GM19193 (cell line): ENCODE measurements at regions not wholly inside any gene's neighbourhood (a gene's known extent, or its start where the extent isn't known, plus 50 kb on each side); places are given as distances from the start of the nearest gene placed in this dataset.

Source experiments
- POLR2A ChIP-seq: IDR thresholded peaks from 4 replicates; pipeline ENCODE4 v1.6.1; 2011; ENCODE audit not compliant: insufficient read depth, insufficient read length; ENCODE audit errors: extremely low read depth

DNA sequence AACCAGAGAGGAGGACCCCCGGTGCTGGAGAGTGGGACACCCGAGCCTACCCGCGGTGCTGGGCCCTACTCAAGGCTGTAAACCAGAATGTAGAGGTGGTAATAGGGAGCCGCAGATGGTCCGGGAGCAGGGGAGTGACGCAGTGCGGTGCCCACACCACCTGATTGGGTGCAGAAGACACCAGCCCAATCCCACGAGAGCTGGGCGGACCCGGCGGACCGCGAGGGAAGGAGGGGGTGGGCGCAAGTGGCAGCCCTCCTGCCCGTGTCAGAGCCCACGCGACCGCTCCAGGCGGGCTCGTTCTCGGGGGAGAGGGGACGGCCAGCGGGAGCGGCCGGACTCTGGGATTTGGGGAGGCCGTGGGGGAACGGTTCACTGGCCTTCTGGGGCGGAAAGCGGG lies 71.2 kb downstream of the C9orf50 start:
- no peak for TF ChIP-seq POLR2A

DNA sequence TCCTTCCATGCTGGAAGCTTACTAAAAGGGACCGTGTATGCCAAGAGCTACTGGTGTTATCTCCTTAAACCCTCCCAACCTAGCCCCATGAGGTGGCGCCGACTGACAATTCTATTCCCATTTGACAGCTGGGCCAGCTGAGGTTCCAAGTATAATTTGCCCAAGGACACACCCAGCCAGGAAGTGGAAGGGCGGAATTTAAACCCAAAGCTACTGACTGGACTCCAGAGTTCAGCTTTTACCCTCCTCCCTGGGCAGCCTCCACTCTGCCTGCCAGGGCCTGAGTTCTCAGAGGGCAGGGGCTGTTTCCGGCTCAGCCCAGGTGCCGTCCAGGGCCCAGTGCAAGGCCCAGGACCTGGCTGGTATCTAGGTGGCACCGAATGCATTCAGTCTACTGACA lies 71.8 kb downstream of the C9orf50 start:
- no peak for TF ChIP-seq POLR2A

DNA sequence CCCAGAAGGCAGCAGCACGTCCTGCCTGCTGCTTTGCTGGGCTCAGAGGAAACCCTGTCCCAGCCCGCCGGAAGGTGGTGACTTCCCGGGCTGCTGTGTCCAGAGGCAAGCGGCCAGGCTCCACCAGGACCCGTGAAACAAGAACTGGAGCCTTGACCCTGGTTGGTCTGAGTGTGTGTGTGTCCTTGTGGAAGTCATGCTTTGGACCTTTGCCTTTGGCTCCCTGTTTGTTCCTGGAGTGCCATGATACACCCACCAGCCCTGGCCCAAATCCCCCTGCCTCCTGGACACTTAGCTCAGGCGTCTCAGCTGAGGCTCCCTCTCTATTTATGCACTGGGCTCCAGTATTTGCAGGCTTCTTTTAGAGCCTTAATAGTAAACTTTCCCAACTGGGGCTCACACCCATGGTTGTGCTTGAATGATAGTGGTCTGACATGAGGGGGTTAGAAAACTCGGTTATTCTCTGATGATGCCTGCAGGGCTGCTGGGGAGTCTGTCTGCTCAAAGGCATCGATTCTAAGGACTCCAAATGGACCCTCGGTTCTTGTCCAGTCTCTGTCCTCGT lies 72.2 kb downstream of the C9orf50 start:
- no peak for TF ChIP-seq POLR2A

DNA sequence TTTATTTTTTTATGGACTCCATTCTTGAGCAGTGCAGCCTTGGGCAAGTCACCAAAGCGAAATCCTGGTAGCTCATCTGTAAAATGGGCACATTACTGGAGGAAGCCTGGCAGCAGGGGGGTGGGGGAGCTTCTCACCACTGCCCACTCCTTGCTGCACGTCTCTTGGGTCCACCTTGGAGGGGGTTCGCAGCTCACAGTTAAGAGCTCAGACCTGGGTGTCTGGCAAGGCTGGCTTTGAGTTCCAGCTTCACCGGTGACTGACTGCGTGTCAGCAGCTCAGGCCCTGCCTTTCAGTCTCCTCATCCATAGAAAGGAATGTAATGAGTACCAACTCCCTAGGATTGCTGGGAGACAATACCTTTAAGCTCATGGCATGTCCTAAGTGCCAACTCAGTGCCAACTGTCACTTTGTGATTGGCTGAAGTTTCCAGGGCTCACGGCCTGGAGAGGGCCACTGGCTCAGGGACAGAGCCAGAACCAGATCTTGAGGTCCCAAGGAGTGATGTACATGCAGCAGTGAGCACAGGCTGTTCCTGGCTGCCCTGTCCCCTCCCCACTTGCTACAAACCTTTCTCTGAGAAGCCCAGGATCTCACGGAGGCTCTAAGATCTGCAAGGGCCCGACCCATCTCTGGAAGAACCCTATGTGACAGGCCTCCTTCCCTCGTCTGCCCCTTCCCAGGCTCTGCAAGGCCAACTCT lies 72.9 kb downstream of the C9orf50 start:
- TF ChIP-seq POLR2A = no peak

DNA sequence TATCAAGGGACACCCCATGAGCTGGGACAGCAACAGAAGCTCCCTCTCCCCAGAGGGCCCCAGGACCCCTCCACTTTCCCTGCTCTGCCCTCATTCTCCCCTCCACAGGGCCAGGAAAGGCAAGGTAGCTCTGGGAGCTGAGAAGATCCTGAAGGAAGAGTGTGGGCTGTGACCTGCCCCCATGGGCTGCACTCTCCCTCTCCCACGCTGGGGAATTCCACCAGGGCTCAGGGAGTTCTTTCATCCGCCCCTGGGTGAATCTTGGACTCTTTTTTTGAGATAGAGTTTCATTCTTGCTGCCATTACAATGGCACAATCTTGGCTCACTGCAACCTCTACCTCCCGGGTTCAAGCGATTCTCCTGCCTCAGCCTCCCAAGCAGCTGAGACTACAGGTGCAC lies 73.8 kb downstream of the C9orf50 start:
- no peak for TF ChIP-seq POLR2A

DNA sequence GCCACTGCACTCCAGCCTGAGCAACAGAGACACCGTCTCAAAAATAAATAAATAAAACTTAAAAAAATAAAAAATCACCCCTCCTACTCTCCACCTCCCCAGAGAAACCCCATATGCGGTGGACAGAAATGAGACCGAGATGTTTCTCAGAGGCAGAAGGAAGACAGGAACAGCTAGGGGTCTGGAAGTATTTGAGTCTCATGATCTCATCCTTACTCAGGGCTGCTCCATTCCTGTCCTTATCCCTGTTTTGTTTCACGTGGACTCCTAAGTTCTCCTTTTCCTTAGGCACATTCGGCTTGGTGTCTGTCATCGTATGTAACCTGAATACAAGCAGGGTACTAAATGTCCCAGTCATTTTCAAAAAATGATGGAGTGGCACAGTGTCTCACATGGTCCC lies 76.1 kb downstream of the C9orf50 start:
- no peak for TF ChIP-seq POLR2A

DNA sequence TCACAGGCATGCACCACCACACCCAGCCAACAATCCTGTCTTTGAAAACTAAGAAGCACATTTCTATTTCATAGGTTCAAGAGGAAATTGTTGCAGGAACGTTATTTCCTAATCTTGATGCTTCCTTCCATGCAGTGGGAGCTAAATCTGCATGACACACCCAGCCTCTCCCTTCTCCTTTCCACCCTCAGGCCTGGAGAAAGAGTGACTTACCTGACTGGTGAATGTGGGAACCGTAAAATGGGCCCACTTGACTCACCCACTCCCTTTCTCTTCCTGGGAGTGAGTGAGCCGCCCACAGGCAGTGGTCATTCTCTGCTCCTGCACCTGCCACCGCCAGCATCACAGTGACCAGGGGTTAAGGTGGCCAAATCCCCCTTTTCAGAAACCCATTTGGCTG lies 78.2 kb downstream of the C9orf50 start:
- no peak for TF ChIP-seq POLR2A

DNA sequence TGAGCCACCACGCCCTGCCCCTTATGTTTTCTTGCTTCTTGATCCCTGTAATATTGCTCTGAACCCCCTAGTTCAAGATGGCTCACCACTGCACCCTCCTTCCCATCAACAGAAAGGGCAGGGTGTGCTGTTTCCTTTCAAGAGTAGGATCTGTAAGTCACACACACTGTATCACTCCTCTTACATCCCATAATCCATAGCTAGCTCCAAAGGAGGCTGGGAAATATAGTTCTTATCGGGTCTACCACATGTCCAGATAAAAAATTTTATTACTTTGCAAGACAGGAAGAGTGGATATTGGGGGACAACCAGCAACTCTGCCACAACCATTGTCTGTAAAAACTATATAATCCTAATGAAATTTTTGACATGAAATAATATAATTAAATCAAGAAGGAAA lies 79.6 kb downstream of the C9orf50 start:
- TF ChIP-seq POLR2A = no peak

DNA sequence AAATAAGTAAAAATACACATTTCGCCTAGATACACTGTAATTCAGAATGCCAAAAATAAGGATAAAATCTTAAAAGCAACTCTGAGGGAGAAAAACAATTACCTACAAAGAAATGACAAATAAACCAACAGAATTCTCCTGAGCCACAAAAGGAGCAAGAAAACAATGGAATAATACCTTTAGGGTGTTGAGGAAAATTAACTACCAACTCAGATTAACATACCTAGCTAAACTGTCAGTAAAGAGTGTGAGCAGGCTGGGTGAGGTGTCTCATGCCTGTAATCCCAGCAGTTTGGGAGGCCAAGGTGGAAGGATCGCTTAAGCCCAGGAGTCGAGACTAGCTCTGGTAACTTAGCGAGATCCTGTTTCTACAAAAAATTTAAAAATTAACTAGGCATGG lies 81.5 kb downstream of the C9orf50 start:
- no peak for TF ChIP-seq POLR2A

DNA sequence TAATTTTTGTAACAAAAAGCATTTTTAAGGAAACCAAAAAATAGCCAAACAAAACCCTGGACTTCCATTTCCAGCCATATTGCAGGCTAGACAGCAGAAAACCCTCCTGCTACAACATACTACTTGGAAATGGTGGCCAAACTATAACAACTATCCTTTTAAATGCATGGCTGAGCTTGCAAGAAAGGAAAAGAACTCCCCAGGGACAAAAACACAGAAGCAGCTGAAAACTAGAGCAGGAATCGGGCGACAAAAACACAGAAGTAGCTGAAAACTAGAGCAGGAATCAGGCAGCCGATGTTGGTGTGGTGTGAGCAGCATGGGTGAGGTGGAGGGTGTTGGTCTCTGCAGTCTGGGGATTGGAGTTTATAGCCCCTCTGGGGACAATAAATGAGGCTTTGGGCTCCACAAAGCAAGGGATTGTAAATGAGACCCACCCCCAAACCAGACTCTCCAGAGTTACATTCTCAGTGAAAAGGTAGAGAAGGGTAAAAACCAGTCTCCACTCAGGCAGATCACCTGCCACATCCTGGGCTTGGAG lies 95.2 kb downstream of the C9orf50 start:
- TF ChIP-seq POLR2A = no peak

DNA sequence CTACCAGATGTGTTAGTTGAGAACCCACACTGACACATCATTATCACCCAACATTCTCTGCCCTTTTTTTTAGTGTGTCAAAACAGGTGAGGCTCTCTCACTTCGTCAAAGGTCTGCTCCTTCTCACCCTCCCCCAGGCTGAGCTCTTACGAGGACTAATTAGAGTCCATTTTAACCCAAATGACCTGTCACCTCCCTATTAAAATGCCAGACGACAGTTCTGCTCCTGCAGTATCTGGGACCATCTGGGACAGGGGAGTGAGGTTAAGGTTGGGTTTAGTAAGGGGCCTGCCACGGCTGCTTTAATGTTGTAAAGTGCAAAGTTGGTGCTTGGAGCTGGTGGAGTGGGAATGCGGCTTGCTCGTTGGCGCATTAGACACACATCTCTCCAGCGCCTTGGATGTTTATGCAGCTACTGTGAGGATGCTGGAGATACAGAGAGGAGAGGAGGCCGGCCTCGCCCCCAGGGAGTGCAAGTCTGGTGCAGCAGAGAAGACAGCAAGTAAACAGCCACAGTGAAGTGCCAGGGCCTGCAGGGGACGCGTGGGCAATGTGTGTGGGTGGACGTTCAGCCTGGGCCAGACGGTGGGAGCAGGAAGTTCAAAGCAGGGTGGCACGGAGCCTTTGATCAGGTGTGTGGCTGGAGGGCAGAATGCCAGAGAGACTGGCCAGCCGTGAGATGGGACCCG lies 96.2 kb downstream of the C9orf50 start:
- no peak for TF ChIP-seq POLR2A

DNA sequence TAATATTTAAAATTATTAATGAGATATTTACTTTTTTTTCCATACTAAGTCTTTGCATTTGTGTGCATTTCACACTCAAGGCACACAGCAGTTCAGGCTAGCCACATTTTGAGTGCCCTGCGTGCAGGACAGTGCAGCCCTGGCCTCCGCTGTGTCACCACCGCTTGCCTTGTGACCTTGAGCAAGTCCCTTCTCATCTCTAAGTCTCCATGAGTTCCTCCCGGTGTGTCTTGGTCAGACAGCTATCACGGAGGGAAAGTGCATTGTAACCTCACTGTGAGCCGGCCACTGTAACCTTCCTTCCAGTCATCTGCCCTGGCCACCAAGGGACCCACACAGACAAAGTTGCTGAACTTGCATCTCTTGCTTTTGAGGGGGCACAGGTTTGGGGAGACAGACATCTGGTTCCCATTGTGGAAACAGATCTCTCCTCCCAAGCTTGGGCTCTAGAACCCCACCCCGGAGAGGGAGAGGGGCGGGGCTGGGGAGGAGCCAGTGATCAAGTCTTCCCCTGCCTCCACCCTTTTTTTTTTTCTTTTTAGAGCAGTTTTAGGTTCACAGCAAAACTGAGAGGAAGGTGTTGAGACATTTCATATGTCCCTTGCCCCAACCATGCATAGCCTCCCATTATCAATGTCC lies 96.8 kb downstream of the C9orf50 start:
- TF ChIP-seq POLR2A = no peak

DNA sequence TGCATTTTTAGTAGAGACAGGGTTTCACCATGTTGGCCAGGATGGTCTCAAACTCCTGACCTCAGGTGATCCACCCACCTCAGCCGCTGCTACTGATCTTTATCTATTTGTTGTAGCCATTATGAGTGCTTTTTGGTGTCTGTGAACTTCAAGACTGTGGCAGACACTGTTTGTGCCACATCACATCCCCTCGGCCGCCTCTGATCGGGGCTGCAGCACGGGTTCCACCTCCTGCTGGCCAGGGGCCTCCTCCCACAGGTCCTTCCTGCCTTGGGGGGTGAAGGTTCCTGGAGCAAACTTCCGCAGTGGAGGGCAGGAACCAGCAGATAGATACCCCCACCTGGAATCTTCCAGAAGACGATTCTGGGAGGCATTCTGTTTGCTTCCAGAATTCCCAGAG lies 98.5 kb downstream of the C9orf50 start:
- no peak for TF ChIP-seq POLR2A

DNA sequence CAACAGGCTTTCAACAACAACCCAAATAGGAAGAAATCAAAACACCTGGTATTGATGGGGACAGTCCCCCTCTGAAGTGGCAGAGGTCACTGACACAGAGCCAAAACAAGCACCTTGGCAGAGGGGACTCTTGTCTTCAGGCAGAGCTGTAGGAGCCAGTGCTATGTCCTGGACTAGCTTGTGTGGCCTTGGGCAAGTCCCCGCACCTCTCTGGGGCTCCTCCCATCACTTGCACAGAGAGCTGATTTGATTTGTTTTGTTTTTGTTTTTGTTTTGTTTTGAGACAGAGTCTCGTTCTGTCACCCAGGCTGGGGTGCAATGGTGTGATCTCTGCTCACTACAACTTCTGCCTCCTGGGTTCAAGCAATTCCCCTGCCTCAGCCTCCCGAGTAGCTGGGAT lies 100.8 kb downstream of the C9orf50 start:
- no peak for TF ChIP-seq POLR2A

DNA sequence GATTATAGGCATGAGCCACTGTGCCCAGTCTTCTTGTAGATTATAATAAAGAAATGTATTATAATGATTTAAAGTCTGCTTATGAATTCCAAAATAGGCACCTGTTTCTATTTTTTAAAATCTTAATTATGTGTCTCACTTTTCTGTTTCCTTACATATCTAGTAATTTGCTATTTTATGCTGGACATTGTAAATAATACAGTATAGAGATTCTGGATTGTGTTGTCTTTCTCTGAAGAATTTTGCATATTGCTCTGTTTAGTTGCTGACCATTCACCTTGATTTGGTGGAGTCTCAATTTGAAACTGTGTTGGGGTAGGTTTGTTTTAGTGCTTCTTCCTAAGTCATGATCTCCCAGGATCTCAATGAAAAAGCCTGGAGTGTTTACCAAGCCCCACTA lies 102.8 kb downstream of the C9orf50 start:
- TF ChIP-seq POLR2A = no peak
